SK-N-MC (cell line): ENCODE measurements at regions not wholly inside any gene's neighbourhood (a gene's known extent, or its start where the extent isn't known, plus 50 kb on each side); places are given as distances from the start of the nearest gene placed in this dataset.

Experiments used
- EZH2 ChIP-seq: fragments of 200-600 bp; sonication (generic); IDR thresholded peaks from one replicate; pipeline ENCODE4 v1.6.1; 2017; ENCODE audit warnings: antibody characterized with exemption
- POLR2AphosphoS5 ChIP-seq: IDR thresholded peaks from 2 replicates; pipeline ENCODE4 v1.6.1; 2012; ENCODE audit warnings: mild to moderate bottlenecking, low read depth, low read length, borderline replicate concordance

DNA sequence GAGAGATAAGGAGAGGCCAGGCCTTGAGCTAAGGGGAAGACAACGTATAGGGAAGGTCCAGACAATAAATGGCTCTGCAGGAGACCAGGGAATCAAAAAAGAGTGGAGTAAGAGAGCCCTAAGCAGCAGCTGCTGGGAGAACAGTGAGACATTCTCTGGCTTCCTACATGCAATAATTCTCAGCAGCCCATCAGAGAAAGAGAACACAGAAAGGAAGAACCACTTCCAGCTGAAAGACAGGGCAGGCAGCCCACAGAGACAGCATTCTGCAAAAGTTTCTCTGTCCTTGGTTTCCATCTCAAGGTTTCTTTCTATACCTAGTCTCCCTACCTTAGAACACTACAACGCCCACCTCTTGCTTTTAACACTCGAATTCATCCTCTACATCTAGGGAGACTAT lies 189.9 kb downstream of the DEPDC1B start:
- TF ChIP-seq EZH2 (no peak), POLR2AphosphoS5 (no peak)
